H1 (cell line): ENCODE measurements at regions not wholly inside any gene's neighbourhood (a gene's known extent, or its start where the extent isn't known, plus 50 kb on each side); places are given as distances from the start of the nearest gene placed in this dataset.

Source experiments
- FOSL1 ChIP-seq: IDR thresholded peaks from 2 replicates; pipeline ENCODE4 v1.6.1; 2011; ENCODE audit warnings: mild to moderate bottlenecking, low read depth, low read length, moderate library complexity; ENCODE audit not compliant: insufficient read depth
- KDM4A ChIP-seq: IDR thresholded peaks from one replicate; pipeline ENCODE4 v1.7.1; 2012; ENCODE audit warnings: low read depth, mild to moderate bottlenecking, moderate library complexity, low read length, inconsistent platforms; ENCODE audit not compliant: severe bottlenecking
- SIN3A ChIP-seq, 2 experiments: IDR thresholded peaks in 1 of 2; conservative IDR thresholded peaks in 1 of 2; 2 replicates each; pipeline ENCODE4 v1.6.1; 2011 to 2012; ENCODE audit warnings: low read length in 2 of 2, improper control_type of control experiment in 1 of 2, low read depth in 1 of 2, mild to moderate bottlenecking in 1 of 2
- SP4 ChIP-seq: IDR thresholded peaks from 2 replicates; pipeline ENCODE4 v1.6.1; 2012; ENCODE audit warnings: low read length, inconsistent platforms

DNA sequence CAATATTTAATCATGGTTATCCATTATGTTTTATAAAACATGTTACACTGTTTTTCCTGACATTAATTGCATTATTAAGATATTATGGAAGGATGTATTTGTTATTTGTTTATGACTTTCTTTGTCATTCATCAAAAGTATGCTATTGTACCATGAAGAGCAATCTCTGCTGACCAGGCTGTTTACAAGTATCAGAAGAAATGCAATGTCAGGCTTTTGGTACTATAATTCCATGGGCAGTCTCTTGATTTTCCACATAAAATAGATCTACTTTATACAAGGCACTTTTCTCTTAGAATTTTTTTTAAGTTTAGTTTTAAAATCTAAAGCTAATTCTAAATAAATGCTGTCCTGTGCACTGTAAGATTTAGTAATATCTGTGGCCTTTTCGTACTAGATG, 196.6 kb downstream of the COX7C start (continued):
- TF ChIP-seq KDM4A (no peak), SIN3A (conservative IDR thresholded peaks at IDR 0.05 in 1 of 2, IDR thresholded peaks at IDR 0.05 in 1 of 2; ENCODE audit: low read depth in 1 of 2, low read length in 2 of 2) (no peak), SP4 (no peak), FOSL1 (no peak)
